OCI-LY7 (cell line): ENCODE measurements at regions not wholly inside any gene's neighbourhood (a gene's known extent, or its start where the extent isn't known, plus 50 kb on each side); places are given as distances from the start of the nearest gene placed in this dataset.

Source experiments
- EZH2phosphoT487 ChIP-seq: fragments of 200-600 bp; sonication (generic); IDR thresholded peaks from 2 replicates; pipeline ENCODE4 v1.6.1; 2018; ENCODE audit warnings: low read depth, borderline replicate concordance, mild to moderate bottlenecking, mixed run types, antibody characterized with exemption, low read length, moderate library complexity, mixed read lengths
- TF ChIP-seq, protein P1 (sequence below): fragments of 200-600 bp; sonication (generic); conservative IDR thresholded peaks from 2 replicates; pipeline ENCODE4 v1.5.1; 2014; ENCODE audit warnings: mild to moderate bottlenecking, antibody characterized with exemption, low read length, moderate library complexity, mixed read lengths

DNA sequence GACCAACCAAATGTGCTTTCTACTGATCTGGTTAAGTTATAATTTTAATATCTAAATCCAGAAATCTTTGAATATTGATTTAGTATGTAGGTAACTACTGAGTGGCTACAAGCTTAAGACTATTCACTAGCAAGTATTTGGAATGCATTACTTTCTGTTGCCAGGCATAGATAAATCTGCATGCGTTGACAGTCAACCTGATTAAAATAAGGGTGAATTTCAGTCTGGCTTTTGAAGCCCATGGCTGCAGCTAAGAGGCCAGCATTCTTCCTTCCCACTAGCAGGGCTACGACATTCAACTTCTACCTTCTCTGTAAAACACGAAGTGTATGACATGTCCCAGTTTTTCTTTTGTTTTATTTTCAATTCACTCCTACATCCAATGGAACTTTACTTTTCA is 340.6 kb downstream of the EPHA4 start:
- TF ChIP-seq, protein P1, sequence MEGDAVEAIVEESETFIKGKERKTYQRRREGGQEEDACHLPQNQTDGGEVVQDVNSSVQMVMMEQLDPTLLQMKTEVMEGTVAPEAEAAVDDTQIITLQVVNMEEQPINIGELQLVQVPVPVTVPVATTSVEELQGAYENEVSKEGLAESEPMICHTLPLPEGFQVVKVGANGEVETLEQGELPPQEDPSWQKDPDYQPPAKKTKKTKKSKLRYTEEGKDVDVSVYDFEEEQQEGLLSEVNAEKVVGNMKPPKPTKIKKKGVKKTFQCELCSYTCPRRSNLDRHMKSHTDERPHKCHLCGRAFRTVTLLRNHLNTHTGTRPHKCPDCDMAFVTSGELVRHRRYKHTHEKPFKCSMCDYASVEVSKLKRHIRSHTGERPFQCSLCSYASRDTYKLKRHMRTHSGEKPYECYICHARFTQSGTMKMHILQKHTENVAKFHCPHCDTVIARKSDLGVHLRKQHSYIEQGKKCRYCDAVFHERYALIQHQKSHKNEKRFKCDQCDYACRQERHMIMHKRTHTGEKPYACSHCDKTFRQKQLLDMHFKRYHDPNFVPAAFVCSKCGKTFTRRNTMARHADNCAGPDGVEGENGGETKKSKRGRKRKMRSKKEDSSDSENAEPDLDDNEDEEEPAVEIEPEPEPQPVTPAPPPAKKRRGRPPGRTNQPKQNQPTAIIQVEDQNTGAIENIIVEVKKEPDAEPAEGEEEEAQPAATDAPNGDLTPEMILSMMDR, result no peak
- no peak for TF ChIP-seq EZH2phosphoT487
